Glutamatergic neuron (in vitro differentiated cells): ENCODE measurements at regions not wholly inside any gene's neighbourhood (a gene's known extent, or its start where the extent isn't known, plus 50 kb on each side); places are given as distances from the start of the nearest gene placed in this dataset.

Experiments
- DNase-seq: peaks from one replicate; pipeline ENCODE4 v3.0.0; 2022
- H3K27ac Mint-ChIP-seq: one replicate; pipeline ENCODE4 v1.8.0; 2020; ENCODE audit warnings: mild to moderate bottlenecking, mixed read lengths, inconsistent platforms; ENCODE audit not compliant: unreplicated experiment
- H3K27me3 Mint-ChIP-seq: one replicate; pipeline ENCODE4 v1.8.0; 2020; ENCODE audit warnings: mild to moderate bottlenecking, moderate library complexity, mixed read lengths, inconsistent platforms; ENCODE audit not compliant: unreplicated experiment
- H3K36me3 Mint-ChIP-seq: one replicate; pipeline ENCODE4 v1.8.0; 2020; ENCODE audit warnings: mild to moderate bottlenecking, mixed read lengths, inconsistent platforms; ENCODE audit not compliant: unreplicated experiment
- H3K4me1 Mint-ChIP-seq: one replicate; pipeline ENCODE4 v1.8.0; 2020; ENCODE audit warnings: mild to moderate bottlenecking, low read depth, mixed read lengths, inconsistent platforms; ENCODE audit not compliant: unreplicated experiment
- H3K4me3 Mint-ChIP-seq: one replicate; pipeline ENCODE4 v1.8.0; 2020; ENCODE audit warnings: mild to moderate bottlenecking, mixed read lengths, inconsistent platforms; ENCODE audit not compliant: unreplicated experiment
- H3K9me3 Mint-ChIP-seq: one replicate; pipeline ENCODE4 v1.8.0; 2020; ENCODE audit warnings: mild to moderate bottlenecking, moderate library complexity, mixed read lengths, inconsistent platforms; ENCODE audit not compliant: unreplicated experiment
- CTCF ChIP-seq: fragments of 200-600 bp; sonication (generic); IDR thresholded peaks from one replicate; pipeline ENCODE4 v1.5.0; 2021; ENCODE audit not compliant: partially characterized antibody, unreplicated experiment

GRCh38 chr1:63155437-63155836, 166.9 kb upstream of the FOXD3 start:
- H3K27ac Mint-ChIP-seq, result no peak overlapping the region
- no peaks in the 10 kb centered on the region for H3K9me3 Mint-ChIP-seq
- H3K27me3 Mint-ChIP-seq, result peaks cover 4% of the 10 kb centered on the region
- no peaks in the 10 kb centered on the region for H3K36me3 Mint-ChIP-seq
- TF ChIP-seq CTCF, result no peak
- H3K4me3 Mint-ChIP-seq, result no peak overlapping the region
- no peaks in the 10 kb centered on the region for H3K4me1 Mint-ChIP-seq
- no peak for DNase-seq

- Mint-ChIP-seq H3K27ac (no peak overlapping the region), H3K4me3 (no peak overlapping the region), H3K9me3 (no peaks in the 10 kb centered on the region), H3K4me1 (no peaks in the 10 kb centered on the region), H3K36me3 (no peaks in the 10 kb centered on the region), H3K27me3 (peaks cover 4% of the 10 kb centered on the region)
- TF ChIP-seq CTCF, result no peak
- DNase-seq, result no peak
Observed at GRCh38 chr1:63157085-63157484, 165.3 kb upstream of the FOXD3 start.

DNA sequence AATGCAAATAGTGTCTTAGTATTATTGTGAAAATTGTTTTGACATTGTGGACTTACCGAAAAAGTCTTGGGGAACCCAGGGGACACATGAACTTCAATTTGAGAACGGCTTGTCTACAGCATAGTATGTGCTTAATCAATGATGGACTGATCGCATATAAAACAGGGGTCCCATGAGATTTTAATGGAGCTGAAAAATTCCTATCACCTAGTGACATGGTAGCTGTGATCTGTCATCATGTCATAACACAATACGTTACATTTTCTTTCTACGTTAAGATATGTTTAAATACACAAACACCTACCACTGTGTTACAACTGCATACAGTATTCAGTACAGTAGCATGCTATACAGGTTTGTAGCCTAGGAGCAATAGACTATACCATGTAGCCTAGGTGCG, 153.3 kb upstream of the FOXD3 start:
- no peak for DNase-seq
- Mint-ChIP-seq H3K4me3 (no peak overlapping the region), H3K9me3 (peaks cover 2% of the 10 kb centered on the region), H3K27me3 (no peaks in the 10 kb centered on the region), H3K4me1 (no peaks in the 10 kb centered on the region), H3K36me3 (no peaks in the 10 kb centered on the region), H3K27ac (no peak overlapping the region)
- TF ChIP-seq CTCF, result no peak

DNA sequence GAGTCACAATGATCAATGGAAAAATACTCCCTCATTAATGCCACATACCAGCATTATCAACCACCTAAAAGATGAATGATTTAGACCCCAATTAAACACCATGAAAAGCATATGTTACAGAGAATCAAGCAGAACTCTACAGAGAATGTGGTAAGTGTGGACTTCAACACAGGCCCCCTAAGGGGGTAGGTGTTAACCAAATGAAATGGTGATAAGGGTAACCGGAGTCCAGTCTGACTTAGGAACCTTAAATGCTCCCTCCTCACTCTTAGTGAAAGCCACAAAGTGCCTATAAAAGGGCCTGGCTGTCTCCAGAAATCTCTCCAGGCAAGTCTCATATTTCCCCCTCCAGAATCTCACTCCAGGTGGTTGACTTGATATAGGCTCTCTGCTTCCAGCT, 149.2 kb upstream of the FOXD3 start:
- TF ChIP-seq CTCF, result no peak
- H3K27ac Mint-ChIP-seq, result no peak overlapping the region
- H3K9me3 Mint-ChIP-seq, result peaks cover 1% of the 10 kb centered on the region
- no peak for DNase-seq
- peaks cover 12% of the 10 kb centered on the region for H3K36me3 Mint-ChIP-seq
- H3K4me1 Mint-ChIP-seq, result no peaks in the 10 kb centered on the region
- H3K27me3 Mint-ChIP-seq, result no peaks in the 10 kb centered on the region
- H3K4me3 Mint-ChIP-seq, result no peak overlapping the region

DNA sequence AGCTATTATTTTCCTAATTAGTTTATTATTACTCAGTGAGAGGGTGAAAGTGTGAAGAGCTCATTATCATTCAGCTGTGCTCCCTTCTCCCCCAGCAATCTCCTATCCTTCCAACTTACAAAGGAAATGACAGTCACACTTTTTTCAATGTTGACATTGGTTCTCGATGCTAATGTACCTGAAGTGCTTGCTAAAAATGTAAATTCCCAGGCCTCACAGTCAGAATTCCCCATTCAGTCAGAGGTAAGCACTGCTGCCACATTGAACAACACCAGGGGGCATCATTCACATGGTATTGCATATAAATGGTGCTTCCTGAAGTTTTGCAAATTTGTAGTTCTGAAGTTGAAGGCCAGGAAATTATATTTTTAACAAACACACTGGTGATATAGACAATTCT, 132.7 kb upstream of the FOXD3 start:
- Mint-ChIP-seq H3K9me3 (no peaks in the 10 kb centered on the region), H3K27ac (no peak overlapping the region), H3K27me3 (no peaks in the 10 kb centered on the region), H3K36me3 (no peaks in the 10 kb centered on the region), H3K4me3 (no peak overlapping the region), H3K4me1 (no peaks in the 10 kb centered on the region)
- TF ChIP-seq CTCF, result no peak
- no peak for DNase-seq
